ENCODE measurements at regions not wholly inside any gene's neighbourhood (a gene's known extent, or its start where the extent isn't known, plus 50 kb on each side); places are given as distances from the start of the nearest gene placed in this dataset.
"Not testable (repeated sequence)": the region's sequence is repeated elsewhere in the genome, so short reads cannot be mapped to it uniquely, and the experiment has no call there.

DNA sequence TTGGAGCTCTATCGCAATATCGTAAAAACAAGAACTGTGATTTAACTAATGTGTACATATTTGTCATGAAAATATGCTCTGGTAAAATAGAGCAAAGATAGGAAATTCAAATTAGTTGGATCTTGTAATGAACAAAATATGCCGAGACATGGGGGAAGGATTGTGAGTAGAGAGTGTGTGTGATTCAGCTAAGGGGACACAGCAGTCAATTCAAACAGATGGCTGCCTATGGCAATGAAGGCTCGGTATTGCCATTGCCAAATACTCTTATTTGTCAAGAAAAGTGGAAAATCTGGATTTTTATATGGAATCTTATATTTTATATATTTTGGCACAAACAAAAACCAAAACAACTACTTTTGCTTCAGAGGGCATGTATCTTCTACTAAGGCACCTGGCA, 227.3 kb upstream of the BCHE start:
- DNase-seq (ENCODE audit: low spot score), result no peak

DNA sequence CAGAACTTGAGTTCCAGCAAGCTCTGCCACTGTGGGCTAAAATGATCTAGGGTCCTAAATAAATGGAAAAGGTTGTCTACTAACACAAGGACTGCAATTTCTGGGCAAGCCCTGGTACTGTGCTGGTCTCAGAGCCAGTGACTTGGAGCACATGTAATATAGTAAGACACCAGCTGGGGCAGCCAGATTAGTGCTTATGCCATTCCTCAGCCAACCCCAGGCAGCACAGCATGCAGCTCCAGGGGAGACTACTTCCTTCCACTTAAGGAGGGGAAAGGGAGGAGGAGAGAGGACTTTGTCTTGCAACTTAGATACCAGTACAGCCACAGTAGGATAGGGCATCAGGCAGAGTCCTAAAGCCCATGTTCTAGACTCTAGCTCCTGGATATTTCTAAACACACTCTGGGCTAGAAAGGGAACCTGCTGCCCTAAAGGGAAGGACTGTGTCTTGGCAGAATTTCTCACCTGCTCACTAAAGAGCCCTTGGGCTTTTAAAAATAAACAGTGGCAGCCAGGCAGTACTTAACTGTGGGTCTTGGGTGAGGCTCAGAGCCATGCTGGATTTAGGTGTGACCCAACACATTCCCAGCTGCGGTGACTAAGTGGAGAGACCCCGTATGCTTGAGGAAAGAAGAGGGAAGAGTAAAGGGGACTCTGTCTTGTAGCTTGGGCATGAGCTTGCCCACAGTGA, 223.7 kb upstream of the BCHE start:
- no peak for DNase-seq (ENCODE audit: low spot score)

DNA sequence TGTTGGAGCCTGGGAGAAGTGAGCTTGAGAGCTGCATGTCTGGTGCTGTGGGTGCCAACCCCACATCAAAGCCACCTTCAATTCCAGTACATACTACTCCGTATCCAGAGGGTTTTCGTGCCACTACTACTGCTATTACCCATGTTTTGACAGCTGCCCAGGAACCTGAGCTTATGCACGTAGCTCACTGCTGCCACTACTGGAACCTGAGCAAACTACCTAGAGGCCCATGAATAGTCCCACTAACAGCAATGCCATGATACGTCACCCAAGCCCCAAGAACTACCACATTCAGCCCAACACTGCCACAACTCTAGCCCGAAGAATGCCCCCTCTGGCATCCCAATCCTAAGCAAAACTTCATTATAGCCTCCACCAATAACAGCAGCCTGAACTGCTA, 215.2 kb upstream of the BCHE start:
- no peak for DNase-seq (ENCODE audit: low spot score)

DNA sequence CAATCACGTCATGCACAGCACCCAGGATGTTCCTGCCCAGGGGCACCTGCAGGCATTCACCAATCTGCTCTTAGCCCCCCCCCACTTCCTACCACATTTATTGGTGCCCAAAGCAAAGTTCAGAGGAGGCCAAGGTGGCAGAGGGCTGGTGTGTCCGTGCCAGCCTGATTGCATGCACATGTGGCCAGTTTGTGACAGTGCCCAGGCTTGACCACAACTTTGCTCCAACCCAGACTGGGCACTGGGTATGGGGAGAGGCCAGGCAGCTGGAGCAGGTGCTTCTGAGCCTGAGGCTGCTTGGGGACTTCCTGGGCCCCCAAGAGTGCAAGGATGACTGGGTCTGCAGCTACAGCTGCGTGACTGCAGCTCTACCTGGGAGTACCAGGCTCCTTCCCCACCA, 192.3 kb upstream of the BCHE start:
- no peak for DNase-seq (ENCODE audit: low spot score)

DNA sequence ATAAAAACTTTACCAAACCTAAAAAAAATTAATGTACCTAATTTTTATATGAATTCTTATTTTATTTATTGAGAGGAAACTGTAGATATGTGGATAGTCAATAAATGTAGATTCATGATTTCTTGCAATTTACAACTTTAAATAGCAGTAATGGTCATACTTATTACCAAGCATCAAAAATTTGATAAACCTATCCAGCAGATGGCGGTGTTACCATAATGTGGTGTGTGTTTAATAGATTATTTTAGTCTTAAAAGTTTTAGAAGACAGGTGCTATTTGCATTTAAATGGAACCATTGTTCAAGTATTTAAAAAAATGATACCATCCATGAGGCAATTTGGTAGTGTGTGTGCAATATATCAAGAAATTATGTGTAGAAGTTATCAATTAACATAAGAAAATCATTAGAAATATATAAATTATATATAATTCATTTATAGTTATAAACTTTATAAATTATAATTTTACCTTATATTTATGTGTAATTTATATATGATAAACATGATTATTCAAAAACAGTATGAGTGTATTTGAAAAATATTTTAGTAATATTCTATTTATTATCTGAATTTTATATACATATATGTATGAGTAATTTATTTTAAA, 176.0 kb upstream of the BCHE start:
- DNase-seq (ENCODE audit: low spot score), result peak; percentile 29

DNA sequence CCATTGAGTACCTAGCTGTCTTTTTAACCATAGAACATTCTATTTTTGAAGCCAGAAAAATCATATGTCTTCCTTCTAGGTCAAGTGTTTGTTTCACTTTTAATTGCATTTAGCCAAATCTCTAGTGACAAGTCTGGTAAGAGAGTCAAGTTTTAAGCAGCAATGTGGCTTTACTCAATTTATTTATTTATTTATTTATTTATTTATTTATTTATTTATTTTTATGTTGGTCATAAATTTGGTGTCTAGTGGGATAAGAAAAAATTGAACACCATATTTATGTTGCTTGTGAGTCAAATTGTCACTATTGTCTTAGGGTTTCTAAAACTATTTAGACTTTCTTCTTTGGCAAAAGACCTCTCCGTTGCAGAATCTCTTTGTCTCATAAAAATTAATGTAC, 174.5 kb upstream of the BCHE start:
- DNase-seq (ENCODE audit: low spot score), result no peak

DNA sequence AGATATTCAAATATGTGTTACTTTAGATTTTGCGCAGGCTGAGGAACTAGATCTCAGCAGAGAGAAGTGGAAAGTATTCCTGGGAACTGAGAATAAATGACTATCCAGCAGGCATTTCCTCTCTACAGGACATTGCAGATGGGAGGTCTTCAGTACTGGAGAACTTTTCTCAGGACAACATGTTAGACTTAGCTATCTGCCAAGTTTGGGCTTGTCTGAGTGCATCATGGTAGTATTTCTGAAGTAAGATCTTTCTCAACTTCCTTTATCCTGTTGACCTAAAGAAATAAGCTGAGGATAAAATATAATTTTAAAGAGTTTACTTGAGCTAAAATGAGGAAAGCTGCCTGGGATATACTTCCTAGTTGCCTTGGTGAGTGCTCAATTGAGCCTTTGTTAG, 167.9 kb upstream of the BCHE start:
- DNase-seq (ENCODE audit: low spot score), result no peak

DNA sequence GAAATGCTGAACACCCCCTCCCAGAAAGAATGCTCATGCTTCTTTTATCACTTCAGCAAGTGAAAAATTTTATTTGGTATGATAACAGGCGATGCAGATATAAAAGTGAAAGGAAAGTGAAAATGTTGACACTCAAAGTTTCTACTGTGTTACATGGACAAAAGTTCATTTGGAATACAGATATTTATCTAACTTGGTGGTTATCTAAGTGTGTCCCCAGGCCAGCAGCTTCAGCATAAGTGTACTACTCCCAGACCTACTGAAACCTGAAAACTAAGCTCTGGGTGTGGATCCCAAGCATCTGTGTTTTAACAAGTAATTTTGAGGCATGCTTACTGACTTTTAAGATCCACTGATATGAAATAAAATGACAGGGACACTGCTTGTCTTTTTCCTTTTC, 157.1 kb upstream of the BCHE start:
- DNase-seq (ENCODE audit: low spot score), result no peak

DNA sequence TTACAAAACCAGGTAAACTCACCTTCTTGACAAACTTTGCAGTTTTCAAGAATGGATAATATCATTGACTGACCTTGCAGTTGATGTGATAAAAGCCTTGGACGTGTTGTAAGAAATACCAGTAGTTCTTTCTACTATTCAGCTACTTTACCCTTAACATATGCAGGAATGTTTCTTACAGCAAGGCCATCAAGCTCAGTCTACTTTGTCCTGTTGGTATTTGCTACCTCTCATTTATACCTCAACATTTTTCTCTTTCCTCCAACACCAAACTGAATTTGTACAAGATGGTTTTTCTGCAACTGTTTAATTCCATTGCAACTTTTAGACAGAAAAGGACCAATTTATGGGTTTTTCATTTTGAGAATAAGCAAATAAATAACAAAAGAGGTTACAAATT, 147.4 kb upstream of the BCHE start:
- no peak for DNase-seq (ENCODE audit: low spot score)

DNA sequence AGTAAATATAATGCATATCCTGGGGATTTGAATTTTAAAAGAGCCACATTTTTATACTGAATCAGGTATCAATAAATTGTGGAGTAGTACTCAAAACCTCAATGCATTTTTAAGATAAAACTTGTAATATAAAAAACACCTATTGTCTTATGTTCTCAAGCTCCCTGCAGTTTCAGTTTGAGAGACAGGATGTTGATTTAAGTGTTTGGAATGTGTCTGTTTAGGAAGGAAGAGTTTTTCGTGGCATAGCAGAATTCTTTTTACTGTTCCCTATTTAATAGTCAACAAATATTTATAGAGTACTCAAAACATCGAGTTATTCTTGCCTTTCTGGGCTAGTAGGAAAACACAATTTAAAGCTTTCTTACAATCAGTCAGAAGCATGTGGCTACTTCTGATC, 146.1 kb upstream of the BCHE start:
- peak; percentile 7 for DNase-seq (ENCODE audit: low spot score)

DNA sequence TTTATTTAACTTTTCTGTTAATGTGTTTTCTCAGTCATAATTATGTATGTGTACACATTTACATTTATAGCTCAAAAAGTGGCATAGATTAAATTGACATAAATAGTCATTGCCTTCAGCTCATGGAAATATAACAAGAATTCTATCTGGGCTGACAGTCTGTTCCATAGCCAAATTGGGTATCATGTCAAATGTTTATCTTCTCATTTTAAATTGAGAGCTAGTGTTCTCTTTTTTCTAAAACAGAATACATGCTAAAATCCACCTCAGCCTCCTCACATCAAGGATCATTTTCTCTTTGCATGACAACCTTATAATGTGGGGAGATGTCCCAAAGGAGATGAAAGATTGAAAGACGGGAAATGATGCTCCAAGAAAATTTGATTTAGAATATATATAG, 144.1 kb upstream of the BCHE start:
- no peak for DNase-seq (ENCODE audit: low spot score)

DNA sequence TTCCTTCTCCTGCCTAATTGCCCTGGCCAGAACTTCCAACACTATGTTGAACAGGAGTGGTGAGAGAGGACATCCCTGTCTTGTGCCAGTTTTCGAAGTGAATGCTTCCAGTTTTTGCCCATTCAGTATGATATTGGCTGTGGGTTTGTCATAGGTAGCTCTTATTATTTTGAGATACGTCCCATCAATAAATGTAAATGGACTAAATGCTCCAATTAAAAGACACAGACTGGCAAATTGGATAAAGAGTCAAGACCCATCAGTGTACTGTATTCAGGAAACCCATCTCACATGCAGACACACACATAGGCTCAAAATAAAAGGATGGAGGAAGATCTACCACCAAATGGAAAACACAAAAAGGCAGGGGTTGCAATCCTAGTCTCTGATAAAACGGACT, 123.6 kb upstream of the BCHE start:
- DNase-seq (ENCODE audit: low spot score), result not testable (repeated sequence)

DNA sequence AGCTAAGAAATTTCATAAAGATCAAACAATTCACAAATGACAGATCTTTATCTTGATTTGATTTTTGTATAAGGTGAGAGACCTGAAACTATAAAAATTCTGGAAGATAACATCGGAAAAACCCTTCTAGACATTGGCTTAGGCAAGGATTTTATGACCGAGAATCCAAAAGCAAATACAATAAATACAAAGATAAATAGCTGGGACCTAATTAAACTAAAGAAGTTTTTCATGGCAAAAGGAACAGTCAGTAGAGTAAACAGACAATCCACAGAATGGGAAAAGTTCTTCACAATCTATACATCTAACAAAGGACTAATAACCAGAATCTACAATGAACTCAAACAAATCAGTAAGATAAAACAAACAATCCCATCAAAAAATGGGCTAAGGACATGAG, 116.9 kb upstream of the BCHE start:
- DNase-seq (ENCODE audit: low spot score), result no peak

DNA sequence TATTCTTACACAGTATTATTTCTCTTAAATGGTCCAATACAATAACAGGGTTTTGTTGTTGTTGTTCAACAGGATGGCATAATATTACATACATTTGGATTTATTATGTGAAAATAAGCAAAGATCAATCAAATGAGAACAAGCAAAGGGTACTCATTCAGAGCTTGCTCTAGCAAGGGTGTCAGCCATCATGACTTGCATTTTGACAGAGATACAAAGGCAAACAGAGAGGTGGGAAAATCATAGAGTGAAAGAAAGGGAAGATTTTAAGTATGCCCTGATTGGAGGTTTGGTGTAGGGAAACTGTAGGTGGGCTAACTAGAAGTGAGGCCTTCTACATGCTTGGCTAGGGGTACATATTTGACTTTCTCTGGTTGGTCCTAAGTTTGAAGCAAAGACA, 109.1 kb upstream of the BCHE start:
- DNase-seq (ENCODE audit: low spot score), result no peak

DNA sequence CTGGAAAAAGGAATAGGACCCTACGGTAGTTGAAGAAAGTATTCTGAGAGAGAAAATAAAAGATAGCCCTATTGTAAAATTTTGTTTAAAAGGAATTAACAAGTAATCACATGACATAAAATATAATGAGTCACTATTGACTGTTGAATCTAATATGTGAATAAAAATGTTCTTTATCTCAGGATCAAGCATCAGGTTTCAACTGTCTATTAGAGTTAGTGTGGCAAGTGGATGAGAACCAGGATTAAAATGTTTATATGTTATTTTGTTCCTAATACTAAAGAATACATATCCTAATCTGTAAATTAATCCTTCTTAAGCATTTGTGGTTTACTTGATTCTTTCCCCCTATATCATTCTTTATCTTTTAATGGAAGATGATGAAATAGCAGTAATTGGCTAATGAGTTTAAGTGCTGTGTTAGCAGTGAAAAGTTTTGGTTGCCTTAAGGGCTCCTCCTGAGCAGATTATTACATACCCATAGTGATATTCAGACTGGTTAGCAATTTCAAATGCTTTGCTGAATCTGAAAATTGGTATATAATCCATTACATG, 101.8 kb upstream of the BCHE start:
- DNase-seq (ENCODE audit: low spot score), result no peak

DNA sequence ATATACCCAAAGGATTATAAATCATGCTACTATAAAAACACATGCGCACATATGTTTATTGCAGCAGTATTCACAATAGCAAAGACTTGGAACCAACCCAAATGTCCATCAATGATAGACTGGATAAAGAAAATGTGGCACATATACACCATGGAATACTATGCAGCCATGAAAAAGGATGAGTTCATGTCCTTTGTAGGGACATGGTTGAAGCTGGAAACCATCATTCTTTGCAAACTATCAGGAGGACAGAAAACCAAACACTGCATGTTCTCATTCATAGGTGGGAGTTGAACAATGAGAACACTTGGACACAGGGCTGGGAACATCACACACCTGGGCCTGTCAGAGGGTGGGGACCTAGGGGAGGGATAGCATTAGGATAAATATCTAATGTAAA, 98.9 kb upstream of the BCHE start:
- DNase-seq (ENCODE audit: low spot score), result not testable (repeated sequence)

DNA sequence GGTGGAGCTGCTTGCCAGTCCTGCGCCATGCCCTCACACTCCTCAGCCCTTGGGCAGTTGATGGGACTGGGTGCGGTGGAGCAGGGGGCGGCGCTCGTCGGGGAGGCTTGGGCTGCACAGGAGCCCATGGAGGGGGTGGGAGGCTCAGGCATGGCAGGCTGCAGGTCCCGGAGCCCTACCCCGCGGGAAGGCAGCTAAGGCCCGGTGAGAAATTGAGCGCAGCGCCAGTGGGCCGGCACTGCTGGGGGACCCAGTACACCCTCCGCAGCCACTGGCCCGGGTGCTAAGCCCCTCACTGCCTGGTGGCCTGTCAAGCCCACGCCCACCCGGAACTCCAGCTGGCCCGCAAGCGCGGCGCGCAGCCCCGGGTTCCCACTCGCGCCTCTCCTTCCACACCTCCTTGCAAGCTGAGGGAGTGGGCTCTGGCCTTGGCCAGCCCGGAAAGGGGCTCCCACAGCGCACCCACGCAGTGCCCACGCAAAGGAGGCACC, 87.1 kb upstream of the BCHE start:
- DNase-seq (ENCODE audit: low spot score), result not testable (repeated sequence)

DNA sequence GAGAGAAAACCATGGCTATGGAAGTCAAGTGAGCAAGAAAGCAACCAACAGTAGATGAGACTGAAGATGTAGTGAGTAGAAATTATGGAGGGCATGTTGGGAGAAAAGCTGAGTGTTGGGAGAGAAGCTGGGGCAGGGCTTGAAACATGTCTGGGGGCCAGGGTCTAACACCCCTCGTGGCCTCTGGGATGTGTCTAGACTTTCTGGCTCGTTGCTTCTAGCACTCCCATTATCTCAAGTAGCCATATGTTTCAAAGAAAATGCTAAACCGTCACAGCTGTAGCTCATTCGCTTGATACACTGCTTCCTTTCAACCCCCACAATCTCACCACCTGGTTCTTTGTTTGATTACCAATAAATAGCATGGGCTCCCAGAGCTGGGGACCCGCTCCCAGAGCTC, 83.8 kb upstream of the BCHE start:
- no peak for DNase-seq (ENCODE audit: low spot score)

DNA sequence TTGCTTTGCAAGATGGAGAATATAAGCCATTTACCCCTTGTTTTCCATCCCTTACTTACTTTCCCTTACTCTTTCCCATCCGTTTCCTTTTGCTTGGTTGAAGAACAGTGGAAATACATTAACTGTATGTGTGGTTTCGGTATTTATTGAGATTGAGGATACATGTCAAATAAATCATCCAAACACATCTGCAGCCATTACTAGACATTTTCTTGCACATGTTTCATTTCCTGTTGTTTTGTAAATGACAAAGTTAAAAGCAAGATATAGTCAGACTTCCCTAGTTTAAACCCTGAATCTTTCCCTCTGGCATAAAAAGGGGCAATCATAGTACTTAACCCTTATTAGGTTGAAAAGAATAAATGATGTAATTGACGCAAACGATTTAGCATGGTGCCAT, 82.1 kb upstream of the BCHE start:
- no peak for DNase-seq (ENCODE audit: low spot score)

DNA sequence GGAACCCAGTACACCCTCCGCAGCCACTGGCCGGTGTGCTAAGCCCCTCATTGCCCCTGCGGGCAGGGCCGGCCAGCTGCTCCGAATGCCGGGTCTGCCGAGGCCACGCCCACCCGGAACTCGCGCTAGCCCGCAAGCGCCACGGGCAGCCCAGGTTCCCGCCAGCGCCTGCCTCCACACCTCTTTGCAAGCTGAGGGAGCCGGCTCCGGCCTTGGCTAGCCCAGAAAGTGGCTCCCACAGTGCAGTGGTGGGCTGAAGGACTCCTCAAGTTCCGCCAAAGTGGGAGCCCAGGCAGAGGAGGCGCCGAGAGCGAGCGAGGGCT, 81.4 kb upstream of the BCHE start:
- no peak for DNase-seq (ENCODE audit: low spot score)

DNA sequence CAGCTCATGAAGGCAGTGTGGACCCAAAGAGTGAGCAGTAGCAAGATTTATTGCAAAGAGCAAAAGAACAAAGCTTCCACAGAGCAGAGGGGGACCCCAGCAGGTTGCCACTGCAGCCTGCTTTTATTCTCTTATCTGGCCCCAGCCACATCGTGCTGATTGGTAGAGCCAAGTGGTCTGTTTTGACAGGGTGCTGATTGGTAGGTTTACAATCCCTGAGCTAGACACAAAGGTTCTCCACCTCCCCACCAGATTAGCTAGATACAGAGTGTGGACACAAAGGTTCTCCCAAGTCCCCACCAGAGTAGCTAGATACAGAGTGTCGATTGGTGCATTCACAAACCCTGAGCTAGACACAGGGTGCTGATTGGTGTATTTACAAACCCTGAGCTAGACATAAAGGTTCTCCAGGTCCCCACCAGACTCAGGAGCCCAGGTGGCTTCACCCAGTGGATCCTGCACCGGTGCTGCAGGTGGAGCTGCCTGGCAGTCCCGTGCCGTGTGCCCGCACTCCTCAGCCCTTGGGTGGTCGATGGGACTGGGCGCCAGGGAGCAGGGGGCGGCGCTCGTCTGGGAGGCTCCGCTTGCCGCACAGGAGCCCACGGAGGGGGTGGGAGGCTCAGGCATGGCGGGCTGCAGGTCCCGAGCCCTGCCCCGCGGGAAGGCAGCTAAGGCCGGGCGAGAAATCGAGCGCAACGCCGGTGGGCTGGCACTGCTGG, 80.9 kb upstream of the BCHE start:
- DNase-seq (ENCODE audit: low spot score), result not testable (repeated sequence)

DNA sequence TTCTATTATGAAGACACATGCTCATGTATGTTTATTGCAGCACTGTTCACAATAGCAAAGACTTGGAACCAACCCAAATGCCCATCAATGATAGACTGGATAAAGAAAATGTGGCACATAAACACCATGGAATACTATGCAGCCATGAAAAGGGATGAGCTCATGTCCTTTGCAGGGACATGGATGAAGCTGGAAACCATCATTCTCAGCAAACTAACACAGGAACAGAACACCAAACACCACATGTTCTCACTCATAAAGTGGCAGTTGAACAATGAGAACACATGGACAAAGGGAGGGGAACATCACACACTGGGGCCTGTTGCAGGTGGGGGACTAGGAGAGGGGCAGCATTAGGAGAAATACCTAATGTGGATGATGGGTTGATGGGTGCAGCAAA, 77.9 kb upstream of the BCHE start:
- not testable (repeated sequence) for DNase-seq (ENCODE audit: low spot score)

DNA sequence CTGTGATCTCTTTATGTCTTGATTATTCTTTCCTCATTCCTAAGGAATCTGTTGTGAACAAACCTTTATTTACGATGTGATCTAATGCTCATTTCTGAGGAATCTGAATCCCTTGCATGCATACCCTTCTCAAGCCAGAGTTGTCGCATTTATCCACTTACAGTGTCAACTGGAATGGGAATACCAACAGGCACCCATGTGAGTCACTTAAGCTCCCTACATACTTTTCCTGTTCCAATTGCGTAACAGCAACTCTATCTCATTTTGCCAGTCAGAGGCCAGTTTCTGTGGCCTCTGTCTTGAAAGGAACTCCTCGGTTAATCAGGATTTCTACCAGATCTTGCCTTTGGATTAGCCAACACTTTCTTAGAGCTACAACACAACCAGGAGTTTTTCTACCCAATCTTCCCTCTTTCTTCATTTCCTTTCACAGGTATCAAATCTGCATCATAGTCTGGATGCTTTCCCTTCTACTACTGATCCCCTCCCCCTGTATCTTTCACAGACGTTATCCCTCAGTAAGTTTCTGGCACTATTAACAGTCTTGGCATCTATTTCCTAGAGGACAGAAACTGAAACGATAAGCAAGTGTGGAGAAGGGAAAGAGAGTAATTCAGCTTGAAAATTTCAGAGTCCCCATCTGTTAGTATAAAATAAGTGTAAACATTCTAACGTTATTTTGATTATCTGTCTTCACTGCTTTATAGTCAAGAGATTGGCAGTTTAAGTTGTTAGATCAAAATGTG, 66.8 kb upstream of the BCHE start:
- no peak for DNase-seq (ENCODE audit: low spot score)
